HepG2 (cell line): ENCODE measurements at regions not wholly inside any gene's neighbourhood (a gene's known extent, or its start where the extent isn't known, plus 50 kb on each side); places are given as distances from the start of the nearest gene placed in this dataset.
A peak's percentile ranks its signal among the peaks of the same experiment; 100 is the strongest.

Experiments used
- ATAC-seq: fragments of 200-7000 bp; cut with Tn5 transposase; 3 replicates; pipeline ENCODE4 v1.9.1; 2020; ENCODE audit warnings: mild to moderate bottlenecking, moderate library complexity
- BruUV-seq: library from RNA; stranded (reverse); fragments of 400-500 nt; replicated peaks from 2 replicates; lab custom pipeline; 2021; lab: Mats Ljungman, UMichigan
- CTCF ChIA-PET: fragments of 300-600 bp; formaldehyde crosslinking; extraction: SDS; loops from one replicate; lab custom pipeline; 2021; ENCODE audit warnings: low total read pairs, inconsistent platforms, low intra/inter-chr PET ratio; lab: Yijun Ruan, JAX
- POLR2A ChIA-PET: fragments of 350-600 bp; sonication (Branson Sonifier 250); formaldehyde crosslinking; loops from one replicate; lab custom pipeline; 2020; ENCODE audit warnings: antibody characterized with exemption, inconsistent platforms; lab: Yijun Ruan, JAX
- DNase-seq: peaks from one replicate; pipeline ENCODE4 v3.0.0-alpha.2; 2015; ENCODE audit warnings: low spot score
- FAIRE-seq: peaks from 3 replicates; lab custom pipeline; 2011; peaks lifted over from hg19 to GRCh38; lab: Jason Lieb, UNC
- H2AFZ ChIP-seq: one replicate; pipeline ENCODE4 v1.6.1; 2011; ENCODE audit warnings: low read length, inconsistent platforms
- H3K27ac ChIP-seq: fragments of 300-600 bp; 3 replicates; pipeline ENCODE4 v1.8.0; 2011; ENCODE audit warnings: mixed run types, mild to moderate bottlenecking, mixed read lengths, low read length, inconsistent platforms; ENCODE audit not compliant: insufficient read depth; ENCODE audit errors: extremely low read length
- H3K27me3 ChIP-seq, 2 experiments: fragments of 200-600 bp in 1 of 2; 2 replicates in 1 of 2; 3 replicates in 1 of 2; pipeline versions ENCODE4 v1.6.0 to v1.8.0; 2011; ENCODE audit warnings: low read length in 2 of 2, mild to moderate bottlenecking in 2 of 2, moderate library complexity in 2 of 2, inconsistent platforms in 1 of 2; ENCODE audit not compliant: insufficient read depth in 2 of 2, control insufficient read depth in 1 of 2
- H3K36me3 ChIP-seq, 2 experiments: fragments of 200-600 bp in 1 of 2; replicated peaks in 1 of 2; 2 replicates in 1 of 2; 3 replicates in 1 of 2; pipeline versions ENCODE4 v1.5.1 to v1.8.0; 2011; ENCODE audit warnings: low read length in 2 of 2, inconsistent platforms in 1 of 2; ENCODE audit not compliant: insufficient read depth in 2 of 2, control insufficient read depth in 1 of 2
- H3K4me1 ChIP-seq: 2 replicates; pipeline ENCODE4 v1.5.1; 2012; ENCODE audit warnings: low read length, inconsistent platforms; ENCODE audit not compliant: insufficient read depth
- H3K4me2 ChIP-seq: 2 replicates; pipeline ENCODE4 v1.6.0; 2011; ENCODE audit warnings: low read depth, low read length, inconsistent platforms
- H3K4me3 ChIP-seq, 3 experiments: fragments of 200-600 bp in 1 of 3; sonication (generic), shearing (Covaris generic) in 1 of 3; replicated peaks in 1 of 3; 2 replicates each; pipeline ENCODE4 v1.5.1; 2011 to 2016; ENCODE audit warnings: low read length in 3 of 3, inconsistent platforms in 2 of 3, low read depth in 2 of 3, mild to moderate bottlenecking in 2 of 3, control low read depth in 1 of 3, mixed read lengths in 1 of 3; ENCODE audit not compliant: insufficient read depth in 1 of 3
- H3K79me2 ChIP-seq: one replicate; pipeline ENCODE4 v1.6.1; 2011; ENCODE audit warnings: low read length, inconsistent platforms; ENCODE audit not compliant: insufficient read depth
- H3K9ac ChIP-seq: 2 replicates; pipeline ENCODE4 v1.6.0; 2011; ENCODE audit warnings: mild to moderate bottlenecking, low read depth, low read length, inconsistent platforms; ENCODE audit not compliant: insufficient read depth
- H3K9me3 ChIP-seq: 2 replicates; pipeline ENCODE4 v1.5.1; 2012; ENCODE audit warnings: mild to moderate bottlenecking, low read length
- H4K20me1 ChIP-seq: 2 replicates; pipeline ENCODE4 v1.6.0; 2011; ENCODE audit warnings: inconsistent platforms, mild to moderate bottlenecking, low read length, moderate library complexity; ENCODE audit not compliant: insufficient read depth
- WGBS: methylation state at CpG from one replicate; pipeline ENCODE4 v1.1.6; 2017; ENCODE audit warnings: low lambda C conversion rate; 5-methylcytosine and 5-hydroxymethylcytosine counted together
- in situ Hi-C: cut with HindIII; loops from 2 replicates; pipeline ENCODE4 v1.10.0; 2017; ENCODE audit warnings: low pct_unique_long_range_greater_than_20kb; ENCODE audit not compliant: extremely low pct_ligation_motif_present
- intact Hi-C: fragments of 100-400 bp; cut with micrococcal nuclease; formaldehyde crosslinking; loops from one replicate; pipeline ENCODE4 v1.10.0; 2022; ENCODE audit not compliant: unreplicated experiment
- TF ChIP-seq, protein P1 (sequence below): IDR thresholded peaks from 2 replicates; pipeline ENCODE4 v1.6.1; 2016; ENCODE audit warnings: low read depth, borderline replicate concordance
- TF ChIP-seq, protein P2 (sequence below), 2 experiments: fragments of 450-650 bp in 1 of 2; sonication (generic) in 1 of 2; formaldehyde crosslinking in 1 of 2; IDR thresholded peaks; 2 replicates each; pipeline versions ENCODE4 v1.6.1 to v1.8.0; 2016 to 2022; ENCODE audit warnings: antibody characterized with exemption in 1 of 2, mild to moderate bottlenecking in 1 of 2, missing genetic modification reagents in 1 of 2

DNA sequence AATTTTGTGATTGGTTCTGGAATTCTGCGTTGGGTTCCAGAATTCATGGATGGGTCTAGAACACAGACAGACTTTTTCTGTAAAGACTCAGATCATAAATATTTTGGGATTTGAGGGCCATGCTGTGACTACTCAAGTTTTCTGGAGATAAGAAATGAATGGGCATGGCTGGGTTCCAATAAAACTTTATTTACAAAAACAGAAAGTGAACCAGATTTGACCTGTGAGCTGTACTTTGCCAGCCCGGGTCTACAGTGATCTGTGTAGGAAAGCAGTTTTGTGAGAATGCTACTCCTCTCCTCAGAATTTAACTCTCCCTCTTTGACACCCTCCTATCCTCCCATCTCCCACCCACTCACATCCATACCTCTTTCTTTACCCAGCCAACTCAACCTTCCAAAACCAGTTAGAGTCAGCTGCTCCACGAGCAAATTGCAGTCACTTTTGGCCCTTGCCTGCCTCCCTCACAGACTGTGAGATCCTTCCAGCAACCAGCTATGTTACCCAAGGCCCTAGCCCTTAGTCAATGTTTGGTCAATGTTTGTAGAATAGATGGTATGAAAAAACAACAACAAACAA, 312.8 kb upstream of the ZMIZ1 start:
- no peak for FAIRE-seq
- Histone ChIP-seq H3K27ac (no peak overlapping the region), H2AFZ (no peak overlapping the region), H3K36me3 (no peaks in the 10 kb centered on the region), H3K4me2 (no peak overlapping the region), H3K9ac (no peak overlapping the region), H3K27me3 (peaks cover 0 to 6% of the 10 kb centered on the region in 2 experiments; a peak in 1 of 5 replicates), H3K9me3 (no peaks in the 10 kb centered on the region), H4K20me1 (no peaks in the 10 kb centered on the region), H3K79me2 (no peaks in the 10 kb centered on the region), H3K4me1 (peaks cover 49% of the 10 kb centered on the region), H3K4me3 (no peak overlapping the region)
- intact Hi-C loops (no loop called here), in situ Hi-C loops (no loop called here)
- ChIA-PET CTCF (no interaction called here), POLR2A (no interaction called here)
- WGBS: 38% methylated on average over 3 of the region's 3 CpGs
- no peak for ATAC-seq
- no peak for DNase-seq
- TF ChIP-seq, protein P1, sequence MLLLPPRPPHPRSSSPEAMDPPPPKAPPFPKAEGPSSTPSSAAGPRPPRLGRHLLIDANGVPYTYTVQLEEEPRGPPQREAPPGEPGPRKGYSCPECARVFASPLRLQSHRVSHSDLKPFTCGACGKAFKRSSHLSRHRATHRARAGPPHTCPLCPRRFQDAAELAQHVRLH (CRISPR knock-in tag): no peak
- TF ChIP-seq, protein P2, sequence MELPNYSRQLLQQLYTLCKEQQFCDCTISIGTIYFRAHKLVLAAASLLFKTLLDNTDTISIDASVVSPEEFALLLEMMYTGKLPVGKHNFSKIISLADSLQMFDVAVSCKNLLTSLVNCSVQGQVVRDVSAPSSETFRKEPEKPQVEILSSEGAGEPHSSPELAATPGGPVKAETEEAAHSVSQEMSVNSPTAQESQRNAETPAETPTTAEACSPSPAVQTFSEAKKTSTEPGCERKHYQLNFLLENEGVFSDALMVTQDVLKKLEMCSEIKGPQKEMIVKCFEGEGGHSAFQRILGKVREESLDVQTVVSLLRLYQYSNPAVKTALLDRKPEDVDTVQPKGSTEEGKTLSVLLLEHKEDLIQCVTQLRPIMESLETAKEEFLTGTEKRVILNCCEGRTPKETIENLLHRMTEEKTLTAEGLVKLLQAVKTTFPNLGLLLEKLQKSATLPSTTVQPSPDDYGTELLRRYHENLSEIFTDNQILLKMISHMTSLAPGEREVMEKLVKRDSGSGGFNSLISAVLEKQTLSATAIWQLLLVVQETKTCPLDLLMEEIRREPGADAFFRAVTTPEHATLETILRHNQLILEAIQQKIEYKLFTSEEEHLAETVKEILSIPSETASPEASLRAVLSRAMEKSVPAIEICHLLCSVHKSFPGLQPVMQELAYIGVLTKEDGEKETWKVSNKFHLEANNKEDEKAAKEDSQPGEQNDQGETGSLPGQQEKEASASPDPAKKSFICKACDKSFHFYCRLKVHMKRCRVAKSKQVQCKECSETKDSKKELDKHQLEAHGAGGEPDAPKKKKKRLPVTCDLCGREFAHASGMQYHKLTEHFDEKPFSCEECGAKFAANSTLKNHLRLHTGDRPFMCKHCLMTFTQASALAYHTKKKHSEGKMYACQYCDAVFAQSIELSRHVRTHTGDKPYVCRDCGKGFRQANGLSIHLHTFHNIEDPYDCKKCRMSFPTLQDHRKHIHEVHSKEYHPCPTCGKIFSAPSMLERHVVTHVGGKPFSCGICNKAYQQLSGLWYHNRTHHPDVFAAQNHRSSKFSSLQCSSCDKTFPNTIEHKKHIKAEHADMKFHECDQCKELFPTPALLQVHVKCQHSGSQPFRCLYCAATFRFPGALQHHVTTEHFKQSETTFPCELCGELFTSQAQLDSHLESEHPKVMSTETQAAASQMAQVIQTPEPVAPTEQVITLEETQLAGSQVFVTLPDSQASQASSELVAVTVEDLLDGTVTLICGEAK (IDR thresholded peaks at IDR 0.05): peak; percentile 41
- TF ChIP-seq, protein P2 (CRISPR knock-in tag; IDR thresholded peaks at IDR 0.05): peak; percentile 74; the same call in 1 of the 2 replicates
- BruUV-seq: no TSS peak
